ENCODE measurements at regions not wholly inside any gene's neighbourhood (a gene's known extent, or its start where the extent isn't known, plus 50 kb on each side); places are given as distances from the start of the nearest gene placed in this dataset.

- TF ChIP-seq CTCF (IDR thresholded peaks at IDR 0.05; ENCODE audit: low read length) = no peak
- no peak for TF ChIP-seq EZH2 (IDR thresholded peaks at IDR 0.05; ENCODE audit: borderline replicate concordance, low read length)
Measured at GRCh38 chr5:158392753-158393152, 533.8 kb upstream of the CLINT1 start.
